Astrocyte (in vitro differentiated cells and primary cell): ENCODE measurements at regions not wholly inside any gene's neighbourhood (a gene's known extent, or its start where the extent isn't known, plus 50 kb on each side); places are given as distances from the start of the nearest gene placed in this dataset.

ENCODE experiments used
- DNase-seq: peaks from one replicate; pipeline ENCODE4 v3.0.0-alpha.2; 2010; ENCODE audit warnings: low read depth
- FAIRE-seq: peaks from 2 replicates; lab custom pipeline; 2011; peaks lifted over from hg19 to GRCh38; lab: Jason Lieb, UNC
- H2AFZ ChIP-seq: 2 replicates; pipeline ENCODE4 v1.6.0; 2012; ENCODE audit warnings: low read depth, low read length, inconsistent platforms
- H3K27ac ChIP-seq: 2 replicates; pipeline ENCODE4 v1.5.1; 2011; ENCODE audit warnings: low read depth, low read length, inconsistent platforms
- H3K27me3 ChIP-seq: 2 replicates; pipeline ENCODE4 v1.6.0; 2011; ENCODE audit warnings: low read length, inconsistent platforms; ENCODE audit not compliant: insufficient read depth
- H3K36me3 ChIP-seq: 2 replicates; pipeline ENCODE4 v1.5.1; 2011; ENCODE audit warnings: low read length, inconsistent platforms; ENCODE audit not compliant: insufficient read depth
- H3K4me1 ChIP-seq: 2 replicates; pipeline ENCODE4 v1.5.1; 2011; ENCODE audit warnings: low read length, inconsistent platforms; ENCODE audit not compliant: insufficient read depth
- H3K4me2 ChIP-seq: 2 replicates; pipeline ENCODE4 v1.6.0; 2012; ENCODE audit warnings: low read length, inconsistent platforms
- H3K4me3 ChIP-seq: 2 replicates; pipeline ENCODE4 v1.5.1; 2011; ENCODE audit warnings: low read depth, mild to moderate bottlenecking, low read length, inconsistent platforms; ENCODE audit not compliant: insufficient read depth
- H3K79me2 ChIP-seq: 2 replicates; pipeline ENCODE4 v1.6.0; 2012; ENCODE audit warnings: mild to moderate bottlenecking, low read length, inconsistent platforms; ENCODE audit not compliant: insufficient read depth
- H3K9ac ChIP-seq: 2 replicates; pipeline ENCODE4 v1.6.0; 2012; ENCODE audit warnings: mild to moderate bottlenecking, low read length, inconsistent platforms
- H3K9me3 ChIP-seq: 2 replicates; pipeline ENCODE4 v1.5.1; 2012; ENCODE audit warnings: low read depth, mild to moderate bottlenecking, low read length, inconsistent platforms; ENCODE audit not compliant: insufficient read depth
- H4K20me1 ChIP-seq: 2 replicates; pipeline ENCODE4 v1.6.0; 2012; ENCODE audit warnings: low read length, inconsistent platforms; ENCODE audit not compliant: insufficient read depth
- H3K27ac Mint-ChIP-seq: one replicate; pipeline ENCODE4 v1.8.0; 2021; ENCODE audit warnings: mild to moderate bottlenecking, mixed read lengths; ENCODE audit not compliant: unreplicated experiment
- H3K27me3 Mint-ChIP-seq: one replicate; pipeline ENCODE4 v1.8.0; 2021; ENCODE audit warnings: low read depth, mixed read lengths; ENCODE audit not compliant: unreplicated experiment
- H3K36me3 Mint-ChIP-seq: one replicate; pipeline ENCODE4 v1.8.0; 2021; ENCODE audit warnings: low read depth, mixed read lengths; ENCODE audit not compliant: unreplicated experiment
- H3K4me1 Mint-ChIP-seq: one replicate; pipeline ENCODE4 v1.8.0; 2021; ENCODE audit warnings: low read depth, mixed read lengths; ENCODE audit not compliant: unreplicated experiment
- H3K4me3 Mint-ChIP-seq: one replicate; pipeline ENCODE4 v1.8.0; 2021; ENCODE audit warnings: mild to moderate bottlenecking, moderate library complexity, mixed read lengths; ENCODE audit not compliant: unreplicated experiment
- H3K9me3 Mint-ChIP-seq: one replicate; pipeline ENCODE4 v1.8.0; 2021; ENCODE audit warnings: mild to moderate bottlenecking, mixed read lengths; ENCODE audit not compliant: unreplicated experiment
- CTCF ChIP-seq: IDR thresholded peaks from 2 replicates; pipeline ENCODE4 v1.5.1; 2011; ENCODE audit warnings: low read depth, mild to moderate bottlenecking, inconsistent platforms, low read length, moderate library complexity; ENCODE audit not compliant: insufficient read depth
- EZH2 ChIP-seq: IDR thresholded peaks from 2 replicates; pipeline ENCODE4 v1.6.1; 2012; ENCODE audit warnings: mild to moderate bottlenecking, low read length, inconsistent platforms; ENCODE audit not compliant: insufficient read depth

GRCh38 chr18:28854964-28855363, 678.0 kb upstream of the CDH2 start:
- FAIRE-seq (no peak), DNase-seq (peak; percentile 29)
- H3K36me3 Mint-ChIP-seq: no peaks in the 10 kb centered on the region
- Histone ChIP-seq H3K79me2 (no peaks in the 10 kb centered on the region), H4K20me1 (no peaks in the 10 kb centered on the region), H3K4me2 (no peak overlapping the region), H3K27me3 (no peaks in the 10 kb centered on the region), H2AFZ (no peak overlapping the region), H3K9me3 (no peaks in the 10 kb centered on the region), H3K27ac (no peak overlapping the region), H3K36me3 (no peaks in the 10 kb centered on the region), H3K4me3 (no peak overlapping the region), H3K4me1 (no peaks in the 10 kb centered on the region), H3K9ac (no peak overlapping the region)
- no peak overlapping the region for H3K4me3 Mint-ChIP-seq
- H3K27me3 Mint-ChIP-seq: no peaks in the 10 kb centered on the region
- peaks cover 10% of the 10 kb centered on the region for H3K4me1 Mint-ChIP-seq
- H3K27ac Mint-ChIP-seq: peak overlapping the region; percentile 36
- TF ChIP-seq CTCF: no peak
- TF ChIP-seq EZH2: no peak
- H3K9me3 Mint-ChIP-seq: no peaks in the 10 kb centered on the region

GRCh38 chr18:28846958-28847357, 670.0 kb upstream of the CDH2 start:
- no peaks in the 10 kb centered on the region for H3K9me3 ChIP-seq
- H3K4me1 ChIP-seq: no peaks in the 10 kb centered on the region
- H3K27me3 ChIP-seq: no peaks in the 10 kb centered on the region
- no peaks in the 10 kb centered on the region for H3K79me2 ChIP-seq
- DNase-seq: no peak
- no peak overlapping the region for H3K9ac ChIP-seq
- no peak overlapping the region for H3K4me2 ChIP-seq
- H3K27ac Mint-ChIP-seq: no peak overlapping the region
- H3K4me3 ChIP-seq: no peak overlapping the region
- no peak for TF ChIP-seq CTCF
- TF ChIP-seq EZH2: no peak
- no peaks in the 10 kb centered on the region for H4K20me1 ChIP-seq
- H3K4me3 Mint-ChIP-seq: no peak overlapping the region
- no peaks in the 10 kb centered on the region for H3K27me3 Mint-ChIP-seq
- H3K36me3 ChIP-seq: no peaks in the 10 kb centered on the region
- FAIRE-seq: no peak
- H3K36me3 Mint-ChIP-seq: no peaks in the 10 kb centered on the region
- no peak overlapping the region for H2AFZ ChIP-seq
- H3K9me3 Mint-ChIP-seq: peaks cover 5% of the 10 kb centered on the region
- H3K27ac ChIP-seq: no peak overlapping the region
- no peaks in the 10 kb centered on the region for H3K4me1 Mint-ChIP-seq

GRCh38 chr18:28837100-28837499, 660.2 kb upstream of the CDH2 start:
- Histone ChIP-seq H3K9me3 (no peaks in the 10 kb centered on the region), H3K36me3 (no peaks in the 10 kb centered on the region), H3K27ac (no peak overlapping the region), H3K27me3 (no peaks in the 10 kb centered on the region), H3K9ac (no peak overlapping the region), H3K4me2 (no peak overlapping the region), H4K20me1 (no peaks in the 10 kb centered on the region), H2AFZ (no peak overlapping the region), H3K79me2 (no peaks in the 10 kb centered on the region), H3K4me1 (no peaks in the 10 kb centered on the region), H3K4me3 (no peak overlapping the region)
- no peak for TF ChIP-seq EZH2
- TF ChIP-seq CTCF: no peak
- no peaks in the 10 kb centered on the region for H3K9me3 Mint-ChIP-seq
- H3K36me3 Mint-ChIP-seq: no peaks in the 10 kb centered on the region
- no peaks in the 10 kb centered on the region for H3K27me3 Mint-ChIP-seq
- no peak for DNase-seq
- peaks cover 7% of the 10 kb centered on the region for H3K4me1 Mint-ChIP-seq
- FAIRE-seq: no peak
- no peak overlapping the region for H3K27ac Mint-ChIP-seq
- no peak overlapping the region for H3K4me3 Mint-ChIP-seq
